HepG2 (cell line): ENCODE measurements at regions not wholly inside any gene's neighbourhood (a gene's known extent, or its start where the extent isn't known, plus 50 kb on each side); places are given as distances from the start of the nearest gene placed in this dataset.

Experiments used
- ATAC-seq: fragments of 200-7000 bp; cut with Tn5 transposase; 3 replicates; pipeline ENCODE4 v1.9.1; 2020; ENCODE audit warnings: mild to moderate bottlenecking, moderate library complexity
- BruUV-seq: library from RNA; stranded (reverse); fragments of 400-500 nt; replicated peaks from 2 replicates; lab custom pipeline; 2021; lab: Mats Ljungman, UMichigan
- CTCF ChIA-PET: fragments of 300-600 bp; formaldehyde crosslinking; extraction: SDS; loops from one replicate; lab custom pipeline; 2021; ENCODE audit warnings: low total read pairs, inconsistent platforms, low intra/inter-chr PET ratio; lab: Yijun Ruan, JAX
- POLR2A ChIA-PET: fragments of 350-600 bp; sonication (Branson Sonifier 250); formaldehyde crosslinking; loops from one replicate; lab custom pipeline; 2020; ENCODE audit warnings: antibody characterized with exemption, inconsistent platforms; lab: Yijun Ruan, JAX
- DNase-seq: peaks from one replicate; pipeline ENCODE4 v3.0.0-alpha.2; 2015; ENCODE audit warnings: low spot score
- FAIRE-seq: peaks from 3 replicates; lab custom pipeline; 2011; peaks lifted over from hg19 to GRCh38; lab: Jason Lieb, UNC
- H2AFZ ChIP-seq: one replicate; pipeline ENCODE4 v1.6.1; 2011; ENCODE audit warnings: low read length, inconsistent platforms
- H3K27ac ChIP-seq: fragments of 300-600 bp; 3 replicates; pipeline ENCODE4 v1.8.0; 2011; ENCODE audit warnings: mixed run types, mild to moderate bottlenecking, mixed read lengths, low read length, inconsistent platforms; ENCODE audit not compliant: insufficient read depth; ENCODE audit errors: extremely low read length
- H3K27me3 ChIP-seq, 2 experiments: fragments of 200-600 bp in 1 of 2; 2 replicates in 1 of 2; 3 replicates in 1 of 2; pipeline versions ENCODE4 v1.6.0 to v1.8.0; 2011; ENCODE audit warnings: low read length in 2 of 2, mild to moderate bottlenecking in 2 of 2, moderate library complexity in 2 of 2, inconsistent platforms in 1 of 2; ENCODE audit not compliant: insufficient read depth in 2 of 2, control insufficient read depth in 1 of 2
- H3K36me3 ChIP-seq, 2 experiments: fragments of 200-600 bp in 1 of 2; replicated peaks in 1 of 2; 2 replicates in 1 of 2; 3 replicates in 1 of 2; pipeline versions ENCODE4 v1.5.1 to v1.8.0; 2011; ENCODE audit warnings: low read length in 2 of 2, inconsistent platforms in 1 of 2; ENCODE audit not compliant: insufficient read depth in 2 of 2, control insufficient read depth in 1 of 2
- H3K4me1 ChIP-seq: 2 replicates; pipeline ENCODE4 v1.5.1; 2012; ENCODE audit warnings: low read length, inconsistent platforms; ENCODE audit not compliant: insufficient read depth
- H3K4me2 ChIP-seq: 2 replicates; pipeline ENCODE4 v1.6.0; 2011; ENCODE audit warnings: low read depth, low read length, inconsistent platforms
- H3K4me3 ChIP-seq, 3 experiments: fragments of 200-600 bp in 1 of 3; sonication (generic), shearing (Covaris generic) in 1 of 3; replicated peaks in 1 of 3; 2 replicates each; pipeline ENCODE4 v1.5.1; 2011 to 2016; ENCODE audit warnings: low read length in 3 of 3, inconsistent platforms in 2 of 3, low read depth in 2 of 3, mild to moderate bottlenecking in 2 of 3, control low read depth in 1 of 3, mixed read lengths in 1 of 3; ENCODE audit not compliant: insufficient read depth in 1 of 3
- H3K79me2 ChIP-seq: one replicate; pipeline ENCODE4 v1.6.1; 2011; ENCODE audit warnings: low read length, inconsistent platforms; ENCODE audit not compliant: insufficient read depth
- H3K9ac ChIP-seq: 2 replicates; pipeline ENCODE4 v1.6.0; 2011; ENCODE audit warnings: mild to moderate bottlenecking, low read depth, low read length, inconsistent platforms; ENCODE audit not compliant: insufficient read depth
- H3K9me3 ChIP-seq: 2 replicates; pipeline ENCODE4 v1.5.1; 2012; ENCODE audit warnings: mild to moderate bottlenecking, low read length
- H4K20me1 ChIP-seq: 2 replicates; pipeline ENCODE4 v1.6.0; 2011; ENCODE audit warnings: inconsistent platforms, mild to moderate bottlenecking, low read length, moderate library complexity; ENCODE audit not compliant: insufficient read depth
- YY1 ChIP-seq: IDR thresholded peaks from 2 replicates; pipeline ENCODE4 v1.6.1; 2011; ENCODE audit warnings: low read length, low read depth, moderate library complexity, mild to moderate bottlenecking; ENCODE audit not compliant: insufficient read depth, insufficient replicate concordance
- ZNF556 ChIP-seq: sonication (generic); formaldehyde crosslinking; IDR thresholded peaks from 2 replicates; pipeline ENCODE4 v1.4.0; 2020; ENCODE audit warnings: mild to moderate bottlenecking, missing genetic modification reagents, borderline replicate concordance
- WGBS: methylation state at CpG from one replicate; pipeline ENCODE4 v1.1.6; 2017; ENCODE audit warnings: low lambda C conversion rate; 5-methylcytosine and 5-hydroxymethylcytosine counted together
- in situ Hi-C: cut with HindIII; loops from 2 replicates; pipeline ENCODE4 v1.10.0; 2017; ENCODE audit warnings: low pct_unique_long_range_greater_than_20kb; ENCODE audit not compliant: extremely low pct_ligation_motif_present
- intact Hi-C: fragments of 100-400 bp; cut with micrococcal nuclease; formaldehyde crosslinking; loops from one replicate; pipeline ENCODE4 v1.10.0; 2022; ENCODE audit not compliant: unreplicated experiment
- TF ChIP-seq, protein P1 (sequence below): sonication (generic); formaldehyde crosslinking; IDR thresholded peaks from 2 replicates; pipeline ENCODE4 v1.5.1; 2020; ENCODE audit warnings: missing genetic modification reagents, mild to moderate bottlenecking, borderline replicate concordance
- TF ChIP-seq, protein P2 (sequence below): sonication (generic); formaldehyde crosslinking; IDR thresholded peaks from 2 replicates; pipeline ENCODE4 v1.8.1; 2023; ENCODE audit warnings: mild to moderate bottlenecking, missing genetic modification reagents
- TF ChIP-seq, protein P3 (sequence below): sonication (generic); formaldehyde crosslinking; IDR thresholded peaks from 2 replicates; pipeline ENCODE4 v1.5.0; 2020; ENCODE audit warnings: mild to moderate bottlenecking, missing genetic modification reagents, borderline replicate concordance

DNA sequence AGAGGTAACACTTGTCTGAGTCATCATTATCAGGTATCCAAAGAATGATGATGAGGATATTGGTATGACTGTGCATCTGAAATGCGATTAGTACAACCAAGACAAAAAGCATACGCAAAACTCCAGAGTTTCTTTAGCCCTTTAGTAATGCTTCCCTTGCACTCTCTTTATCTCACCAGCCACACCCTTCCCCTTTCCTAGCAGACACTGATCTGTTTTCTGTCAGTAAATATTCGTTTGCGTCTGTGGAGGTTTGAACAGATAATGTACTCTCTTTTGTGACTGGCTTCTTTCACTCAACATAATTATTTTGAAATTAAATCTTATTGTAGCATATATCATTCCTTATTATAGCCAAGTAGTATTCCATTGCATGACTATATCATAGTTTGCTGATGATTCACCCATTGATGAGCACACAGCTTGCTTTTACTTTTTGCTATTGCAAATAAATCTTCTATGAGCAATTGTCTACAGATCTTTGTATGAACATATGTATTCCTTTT lies 775.7 kb downstream of the SLC6A15 start:
- Histone ChIP-seq H3K9me3 (no peaks in the 10 kb centered on the region), H3K36me3 (no peaks in the 10 kb centered on the region), H3K4me1 (no peaks in the 10 kb centered on the region), H2AFZ (no peak overlapping the region), H3K27me3 (no peaks in the 10 kb centered on the region), H3K9ac (no peak overlapping the region), H3K4me3 (no peak overlapping the region), H4K20me1 (no peaks in the 10 kb centered on the region), H3K4me2 (no peak overlapping the region), H3K27ac (no peak overlapping the region), H3K79me2 (no peaks in the 10 kb centered on the region)
- WGBS = 2% methylated on average over 4 of the region's 4 CpGs
- POLR2A ChIA-PET = no interaction called here
- no TSS peak for BruUV-seq
- ATAC-seq (no peak), FAIRE-seq (no peak), DNase-seq (no peak)
- CTCF ChIA-PET = no interaction called here
- in situ Hi-C loops = no loop called here
- intact Hi-C loops = no loop called here
- TF ChIP-seq ZNF556 (CRISPR knock-in tag) = no peak
- TF ChIP-seq, protein P1, sequence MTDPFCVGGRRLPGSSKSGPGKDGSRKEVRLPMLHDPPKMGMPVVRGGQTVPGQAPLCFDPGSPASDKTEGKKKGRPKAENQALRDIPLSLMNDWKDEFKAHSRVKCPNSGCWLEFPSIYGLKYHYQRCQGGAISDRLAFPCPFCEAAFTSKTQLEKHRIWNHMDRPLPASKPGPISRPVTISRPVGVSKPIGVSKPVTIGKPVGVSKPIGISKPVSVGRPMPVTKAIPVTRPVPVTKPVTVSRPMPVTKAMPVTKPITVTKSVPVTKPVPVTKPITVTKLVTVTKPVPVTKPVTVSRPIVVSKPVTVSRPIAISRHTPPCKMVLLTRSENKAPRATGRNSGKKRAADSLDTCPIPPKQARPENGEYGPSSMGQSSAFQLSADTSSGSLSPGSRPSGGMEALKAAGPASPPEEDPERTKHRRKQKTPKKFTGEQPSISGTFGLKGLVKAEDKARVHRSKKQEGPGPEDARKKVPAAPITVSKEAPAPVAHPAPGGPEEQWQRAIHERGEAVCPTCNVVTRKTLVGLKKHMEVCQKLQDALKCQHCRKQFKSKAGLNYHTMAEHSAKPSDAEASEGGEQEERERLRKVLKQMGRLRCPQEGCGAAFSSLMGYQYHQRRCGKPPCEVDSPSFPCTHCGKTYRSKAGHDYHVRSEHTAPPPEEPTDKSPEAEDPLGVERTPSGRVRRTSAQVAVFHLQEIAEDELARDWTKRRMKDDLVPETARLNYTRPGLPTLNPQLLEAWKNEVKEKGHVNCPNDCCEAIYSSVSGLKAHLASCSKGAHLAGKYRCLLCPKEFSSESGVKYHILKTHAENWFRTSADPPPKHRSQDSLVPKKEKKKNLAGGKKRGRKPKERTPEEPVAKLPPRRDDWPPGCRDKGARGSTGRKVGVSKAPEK (CRISPR knock-in tag) = no peak
- TF ChIP-seq, protein P2, sequence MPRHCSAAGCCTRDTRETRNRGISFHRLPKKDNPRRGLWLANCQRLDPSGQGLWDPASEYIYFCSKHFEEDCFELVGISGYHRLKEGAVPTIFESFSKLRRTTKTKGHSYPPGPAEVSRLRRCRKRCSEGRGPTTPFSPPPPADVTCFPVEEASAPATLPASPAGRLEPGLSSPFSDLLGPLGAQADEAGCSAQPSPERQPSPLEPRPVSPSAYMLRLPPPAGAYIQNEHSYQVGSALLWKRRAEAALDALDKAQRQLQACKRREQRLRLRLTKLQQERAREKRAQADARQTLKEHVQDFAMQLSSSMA (CRISPR knock-in tag) = no peak
- TF ChIP-seq YY1 = no peak
- TF ChIP-seq, protein P3, sequence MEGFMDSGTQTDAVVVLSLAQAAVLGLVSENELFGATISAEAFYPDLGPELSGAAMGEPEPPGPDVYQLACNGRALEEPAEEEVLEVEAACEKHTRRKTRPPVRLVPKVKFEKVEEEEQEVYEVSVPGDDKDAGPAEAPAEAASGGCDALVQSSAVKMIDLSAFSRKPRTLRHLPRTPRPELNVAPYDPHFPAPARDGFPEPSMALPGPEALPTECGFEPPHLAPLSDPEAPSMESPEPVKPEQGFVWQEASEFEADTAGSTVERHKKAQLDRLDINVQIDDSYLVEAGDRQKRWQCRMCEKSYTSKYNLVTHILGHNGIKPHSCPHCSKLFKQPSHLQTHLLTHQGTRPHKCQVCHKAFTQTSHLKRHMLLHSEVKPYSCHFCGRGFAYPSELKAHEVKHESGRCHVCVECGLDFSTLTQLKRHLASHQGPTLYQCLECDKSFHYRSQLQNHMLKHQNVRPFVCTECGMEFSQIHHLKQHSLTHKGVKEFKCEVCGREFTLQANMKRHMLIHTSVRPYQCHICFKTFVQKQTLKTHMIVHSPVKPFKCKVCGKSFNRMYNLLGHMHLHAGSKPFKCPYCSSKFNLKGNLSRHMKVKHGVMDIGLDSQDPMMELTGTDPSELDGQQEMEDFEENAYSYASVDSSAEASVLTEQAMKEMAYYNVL = no peak
